Hepatocyte (in vitro differentiated cells): ENCODE measurements at regions not wholly inside any gene's neighbourhood (a gene's known extent, or its start where the extent isn't known, plus 50 kb on each side); places are given as distances from the start of the nearest gene placed in this dataset.

Experiments
- DNase-seq: peaks from one replicate; pipeline ENCODE4 v3.0.0-alpha.2; 2016; ENCODE audit warnings: low spot score
- H2AFZ ChIP-seq: fragments of 200-600 bp; sonication (generic); 2 replicates; pipeline ENCODE4 v1.6.0; 2016; ENCODE audit warnings: antibody characterized with exemption, mild to moderate bottlenecking
- H3K27ac ChIP-seq: fragments of 200-600 bp; sonication (generic); 2 replicates; pipeline ENCODE4 v1.5.1; 2016; ENCODE audit warnings: mild to moderate bottlenecking
- H3K27me3 ChIP-seq: fragments of 200-600 bp; sonication (generic); 2 replicates; pipeline ENCODE4 v1.6.1; 2016
- H3K36me3 ChIP-seq: fragments of 200-600 bp; sonication (generic); replicated peaks from 2 replicates; pipeline ENCODE4 v1.5.1; 2016; ENCODE audit warnings: low read depth; ENCODE audit not compliant: insufficient read depth
- H3K4me1 ChIP-seq: fragments of 200-600 bp; sonication (generic); 2 replicates; pipeline ENCODE4 v1.5.1; 2016; ENCODE audit warnings: mild to moderate bottlenecking, moderate library complexity; ENCODE audit not compliant: insufficient read depth
- H3K4me2 ChIP-seq: fragments of 200-600 bp; sonication (generic); 2 replicates; pipeline ENCODE4 v1.6.0; 2016
- H3K4me3 ChIP-seq: fragments of 200-600 bp; sonication (generic); 2 replicates; pipeline ENCODE4 v1.5.1; 2016; ENCODE audit warnings: mild to moderate bottlenecking
- H3K79me2 ChIP-seq: fragments of 200-600 bp; sonication (generic); 2 replicates; pipeline ENCODE4 v1.6.0; 2017; ENCODE audit warnings: mild to moderate bottlenecking
- H3K9me2 ChIP-seq: fragments of 200-600 bp; sonication (generic); replicated peaks from 2 replicates; pipeline ENCODE4 v1.6.0; 2017; ENCODE audit warnings: mild to moderate bottlenecking; ENCODE audit not compliant: insufficient read depth
- H3K9me3 ChIP-seq: fragments of 200-600 bp; sonication (generic); 2 replicates; pipeline ENCODE4 v1.5.1; 2016; ENCODE audit warnings: low read depth, mild to moderate bottlenecking
- H4K20me1 ChIP-seq: fragments of 200-600 bp; sonication (generic); 2 replicates; pipeline ENCODE4 v1.6.0; 2016; ENCODE audit warnings: mild to moderate bottlenecking; ENCODE audit not compliant: insufficient read depth, poor library complexity, severe bottlenecking
- CTCF ChIP-seq: fragments of 200-600 bp; sonication (generic); IDR thresholded peaks from 2 replicates; pipeline ENCODE4 v1.5.1; 2016; ENCODE audit warnings: antibody characterized with exemption, mild to moderate bottlenecking; ENCODE audit not compliant: poor library complexity
- EZH2 ChIP-seq: fragments of 200-600 bp; sonication (generic); IDR thresholded peaks from 2 replicates; pipeline ENCODE4 v1.6.1; 2016; ENCODE audit warnings: antibody characterized with exemption, mild to moderate bottlenecking, borderline replicate concordance
- EZH2phosphoT487 ChIP-seq: fragments of 200-600 bp; sonication (generic); IDR thresholded peaks from one replicate; pipeline ENCODE4 v1.6.1; 2018; ENCODE audit warnings: antibody characterized with exemption, mild to moderate bottlenecking, low read depth, moderate library complexity; ENCODE audit not compliant: unreplicated experiment, severe bottlenecking
- WGBS: methylation state at CpG from one replicate; pipeline ENCODE4 v1.1.6; 2016; ENCODE audit warnings: low lambda C conversion rate; ENCODE audit errors: missing lambda C conversion rate; 5-methylcytosine and 5-hydroxymethylcytosine counted together

- DNase-seq = no peak
- H3K9me3 ChIP-seq = no peaks in the 10 kb centered on the region
- H2AFZ ChIP-seq = no peak overlapping the region
- no peaks in the 10 kb centered on the region for H3K4me1 ChIP-seq
- H4K20me1 ChIP-seq = no peaks in the 10 kb centered on the region
- no peaks in the 10 kb centered on the region for H3K27me3 ChIP-seq
- TF ChIP-seq EZH2 (no peak), CTCF (no peak), EZH2phosphoT487 (no peak)
- H3K9me2 ChIP-seq = no peaks in the 10 kb centered on the region
- no peak overlapping the region for H3K4me3 ChIP-seq
- H3K27ac ChIP-seq = no peak overlapping the region
- no peak overlapping the region for H3K4me2 ChIP-seq
- no peaks in the 10 kb centered on the region for H3K79me2 ChIP-seq
- no peaks in the 10 kb centered on the region for H3K36me3 ChIP-seq
Observed at GRCh38 chr2:173596244-173596643, 241.6 kb downstream of the CDCA7 start.

- no peaks in the 10 kb centered on the region for H3K79me2 ChIP-seq
- H3K4me3 ChIP-seq = no peak overlapping the region
- H3K9me3 ChIP-seq = no peaks in the 10 kb centered on the region
- no peak for DNase-seq
- H2AFZ ChIP-seq = no peak overlapping the region
- no peaks in the 10 kb centered on the region for H3K36me3 ChIP-seq
- no peak overlapping the region for H3K4me2 ChIP-seq
- no peak overlapping the region for H3K27ac ChIP-seq
- no peaks in the 10 kb centered on the region for H3K9me2 ChIP-seq
- no peaks in the 10 kb centered on the region for H3K27me3 ChIP-seq
- TF ChIP-seq CTCF (no peak), EZH2phosphoT487 (no peak), EZH2 (no peak)
- H4K20me1 ChIP-seq = no peaks in the 10 kb centered on the region
- no peaks in the 10 kb centered on the region for H3K4me1 ChIP-seq
Observed at GRCh38 chr2:173598525-173598924, 243.9 kb downstream of the CDCA7 start.

- no peak for DNase-seq
- no peak overlapping the region for H3K4me3 ChIP-seq
- H2AFZ ChIP-seq = no peak overlapping the region
- WGBS = 82% methylated on average over 5 of the region's 5 CpGs
- no peaks in the 10 kb centered on the region for H3K79me2 ChIP-seq
- H4K20me1 ChIP-seq = no peaks in the 10 kb centered on the region
- TF ChIP-seq CTCF (no peak), EZH2phosphoT487 (no peak), EZH2 (no peak)
- no peaks in the 10 kb centered on the region for H3K4me1 ChIP-seq
- no peak overlapping the region for H3K27ac ChIP-seq
- H3K9me2 ChIP-seq = no peaks in the 10 kb centered on the region
- no peaks in the 10 kb centered on the region for H3K36me3 ChIP-seq
- H3K9me3 ChIP-seq = no peaks in the 10 kb centered on the region
- no peaks in the 10 kb centered on the region for H3K27me3 ChIP-seq
- H3K4me2 ChIP-seq = no peak overlapping the region
Observed at GRCh38 chr2:173599821-173600359, 245.2 kb downstream of the CDCA7 start.

- Histone ChIP-seq H3K4me3 (no peak overlapping the region), H2AFZ (no peak overlapping the region), H3K9me2 (no peaks in the 10 kb centered on the region), H3K79me2 (no peaks in the 10 kb centered on the region), H3K4me2 (no peak overlapping the region), H3K27me3 (no peaks in the 10 kb centered on the region), H3K27ac (no peak overlapping the region), H3K36me3 (no peaks in the 10 kb centered on the region), H3K4me1 (no peaks in the 10 kb centered on the region), H4K20me1 (no peaks in the 10 kb centered on the region), H3K9me3 (no peaks in the 10 kb centered on the region)
- no peak for TF ChIP-seq EZH2
- TF ChIP-seq CTCF = no peak
- TF ChIP-seq EZH2phosphoT487 = no peak
- WGBS = 92% methylated on average over 6 of the region's 6 CpGs
- no peak for DNase-seq
Observed at GRCh38 chr2:173602153-173602795, 247.6 kb downstream of the CDCA7 start.
